GM12878 (cell line): ENCODE measurements at regions not wholly inside any gene's neighbourhood (a gene's known extent, or its start where the extent isn't known, plus 50 kb on each side); places are given as distances from the start of the nearest gene placed in this dataset.

Source experiments
- ATAC-seq: fragments of 200-7000 bp; cut with Tn5 transposase; 3 replicates; pipeline ENCODE4 v1.9.1; 2020; ENCODE audit warnings: mild to moderate bottlenecking, moderate library complexity
- BruUV-seq: library from RNA; stranded (reverse); fragments of 400-500 nt; replicated peaks from 2 replicates; lab custom pipeline; 2021; lab: Mats Ljungman, UMichigan
- CTCF ChIA-PET: fragments of 300-600 bp; sonication (Branson Sonifier 250); formaldehyde crosslinking; extraction: SDS; loops from one replicate; lab custom pipeline; 2021; ENCODE audit warnings: inconsistent platforms; lab: Yijun Ruan, JAX
- POLR2A ChIA-PET: fragments of 350-600 bp; formaldehyde crosslinking; extraction: SDS; loops from one replicate; lab custom pipeline; 2021; ENCODE audit warnings: inconsistent platforms; lab: Charles Lee
- RAD21 ChIA-PET: fragments of 300-600 bp; sonication (Branson Sonifier 250); formaldehyde crosslinking; loops from one replicate; lab custom pipeline; 2023; ENCODE audit warnings: antibody characterized with exemption; ENCODE audit not compliant: unreplicated experiment; lab: Charles Lee
- SMC1A ChIA-PET: fragments of 300-600 bp; sonication (Branson Sonifier 250); formaldehyde crosslinking; loops from one replicate; lab custom pipeline; 2023; ENCODE audit not compliant: unreplicated experiment, uncharacterized antibody; lab: Charles Lee
- DNase-seq: peaks from one replicate; pipeline ENCODE4 v3.0.0-alpha.2; 2011; ENCODE audit warnings: low read depth, low spot score
- FAIRE-seq: peaks from 3 replicates; lab custom pipeline; 2011; peaks lifted over from hg19 to GRCh38; lab: Jason Lieb, UNC
- H2AFZ ChIP-seq: 2 replicates; pipeline ENCODE4 v1.6.0; 2011; ENCODE audit warnings: low read depth, low read length, control low read depth; ENCODE audit not compliant: control insufficient read depth
- H3K27ac ChIP-seq: 2 replicates; pipeline ENCODE4 v1.5.1; 2011; ENCODE audit warnings: control low read depth; ENCODE audit not compliant: control insufficient read depth, insufficient read depth
- H3K27me3 ChIP-seq, 2 experiments: replicated peaks in 1 of 2; 2 replicates each; pipeline versions ENCODE4 v1.6.0 to v1.6.1; 2011; ENCODE audit warnings: low read length in 1 of 2; ENCODE audit not compliant: control insufficient read depth in 2 of 2, insufficient read depth in 2 of 2
- H3K36me3 ChIP-seq, 2 experiments: 2 replicates each; pipeline ENCODE4 v1.5.1; 2011; ENCODE audit warnings: low read length in 1 of 2; ENCODE audit not compliant: control insufficient read depth in 2 of 2, insufficient read depth in 2 of 2
- H3K4me1 ChIP-seq: 2 replicates; pipeline ENCODE4 v1.6.1; 2011; ENCODE audit warnings: mild to moderate bottlenecking, low read length, moderate library complexity, mixed read lengths; ENCODE audit not compliant: control insufficient read depth, insufficient read depth
- H3K4me2 ChIP-seq: 2 replicates; pipeline ENCODE4 v1.6.0; 2011; ENCODE audit warnings: control low read depth; ENCODE audit not compliant: control insufficient read depth, insufficient read depth
- H3K4me3 ChIP-seq: fragments of 200-600 bp; sonication (generic); 2 replicates; pipeline ENCODE4 v1.5.1; 2016
- H3K79me2 ChIP-seq: 2 replicates; pipeline ENCODE4 v1.6.0; 2011; ENCODE audit warnings: low read length; ENCODE audit not compliant: control insufficient read depth, insufficient read depth
- H3K9ac ChIP-seq: 2 replicates; pipeline ENCODE4 v1.8.0; 2011; ENCODE audit warnings: low read length, control low read depth, mixed read lengths; ENCODE audit not compliant: control insufficient read depth, insufficient read depth
- H3K9me3 ChIP-seq: replicated peaks from 3 replicates; pipeline ENCODE4 v1.5.1; 2011; ENCODE audit warnings: mild to moderate bottlenecking, low read length; ENCODE audit not compliant: control insufficient read depth, insufficient read depth
- H4K20me1 ChIP-seq: 2 replicates; pipeline ENCODE4 v1.6.0; 2011; ENCODE audit not compliant: control insufficient read depth, insufficient read depth
- ATF7 ChIP-seq: fragments of 450-650 bp; IDR thresholded peaks from 2 replicates; pipeline ENCODE4 v1.6.1; 2016; ENCODE audit warnings: low read depth, mild to moderate bottlenecking
- CEBPZ ChIP-seq: fragments of 150-350 bp; IDR thresholded peaks from 2 replicates; pipeline ENCODE4 v1.6.1; 2016; ENCODE audit warnings: low read depth, low read length
- CHD4 ChIP-seq: fragments of 200-600 bp; sonication (generic); IDR thresholded peaks from 2 replicates; pipeline ENCODE4 v1.6.1; 2016; ENCODE audit warnings: mild to moderate bottlenecking
- CTCF ChIP-seq, 3 experiments: IDR thresholded peaks in 2 of 3; conservative IDR thresholded peaks in 1 of 3; 2 replicates each; pipeline ENCODE4 v1.5.1; 2011; ENCODE audit warnings: low read depth in 3 of 3, low read length in 3 of 3, mild to moderate bottlenecking in 3 of 3, control low read depth in 2 of 3, moderate library complexity in 2 of 3, inconsistent platforms in 1 of 3, mixed read lengths in 1 of 3; ENCODE audit not compliant: control insufficient read depth in 2 of 3, insufficient read depth in 1 of 3; ENCODE audit errors: extremely low read depth in 1 of 3
- CUX1 ChIP-seq: IDR thresholded peaks from 2 replicates; pipeline ENCODE4 v1.6.1; 2012; ENCODE audit warnings: improper control_type of control experiment, low read depth, low read length; ENCODE audit not compliant: insufficient replicate concordance
- GABPA ChIP-seq: IDR thresholded peaks from 2 replicates; pipeline ENCODE4 v1.6.1; 2014; ENCODE audit warnings: antibody characterized with exemption, low read depth, mild to moderate bottlenecking, inconsistent platforms
- NRF1 ChIP-seq: conservative IDR thresholded peaks from 2 replicates; pipeline ENCODE4 v1.6.1; 2011; ENCODE audit warnings: mild to moderate bottlenecking, low read depth, low read length, improper control_type of control experiment
- POLR2AphosphoS2 ChIP-seq: IDR thresholded peaks from 2 replicates; pipeline ENCODE4 v1.6.1; 2011; ENCODE audit warnings: low read depth, mild to moderate bottlenecking, low read length, improper control_type of control experiment, moderate library complexity
- SRF ChIP-seq, 2 experiments: IDR thresholded peaks; 2 replicates each; pipeline ENCODE4 v1.6.1; 2011; ENCODE audit warnings: low read depth in 2 of 2, low read length in 2 of 2, mild to moderate bottlenecking in 1 of 2, moderate library complexity in 1 of 2
- SUPT20H ChIP-seq: IDR thresholded peaks from 2 replicates; pipeline ENCODE4 v1.6.1; 2011; ENCODE audit warnings: low read depth, mild to moderate bottlenecking, low read length, moderate library complexity, borderline replicate concordance; ENCODE audit not compliant: control insufficient read depth
- SUZ12 ChIP-seq: fragments of 200-600 bp; sonication (generic); IDR thresholded peaks from one replicate; pipeline ENCODE4 v1.6.1; 2018; ENCODE audit warnings: antibody characterized with exemption, mild to moderate bottlenecking; ENCODE audit not compliant: unreplicated experiment
- YY1 ChIP-seq: IDR thresholded peaks from 2 replicates; pipeline ENCODE4 v1.6.1; 2011; ENCODE audit warnings: low read depth, mild to moderate bottlenecking, low read length
- ZSCAN29 ChIP-seq: fragments of 450-650 bp; IDR thresholded peaks from 2 replicates; pipeline ENCODE4 v1.6.1; 2017; ENCODE audit warnings: mild to moderate bottlenecking, moderate library complexity
- WGBS: methylation state at CpG from one replicate; pipeline ENCODE4 v1.1.6; 2016; ENCODE audit warnings: low lambda C conversion rate; ENCODE audit not compliant: insufficient replicate concordance, insufficient coverage; ENCODE audit errors: missing lambda C conversion rate; 5-methylcytosine and 5-hydroxymethylcytosine counted together
- in situ Hi-C: fragments of 300-500 bp; cut with MboI; formaldehyde crosslinking; loops from 9 replicates; pipeline ENCODE4 v1.14.3; 2018; ENCODE audit warnings: mixed read lengths
- intact Hi-C: fragments of 100-400 bp; cut with micrococcal nuclease; formaldehyde crosslinking; loops from one replicate; pipeline ENCODE4 v1.14.2; 2022; ENCODE audit not compliant: unreplicated experiment

GRCh38 chr16:9261376-9261775, 169.9 kb downstream of the HAPSTR1 start:
- no peak overlapping the region for H2AFZ ChIP-seq
- WGBS, result 18% methylated on average over 5 of the region's 5 CpGs
- no peaks in the 10 kb centered on the region for H3K4me1 ChIP-seq
- BruUV-seq, result no TSS peak
- FAIRE-seq (no peak), DNase-seq (no peak), ATAC-seq (no peak)
- POLR2A ChIA-PET, result no interaction called here
- intact Hi-C loops (no loop called here), in situ Hi-C loops (no loop called here)
- no peaks in the 10 kb centered on the region for H3K79me2 ChIP-seq
- H3K27me3 ChIP-seq, result no peaks in the 10 kb centered on the region; a peak in 2 of 4 replicates
- SMC1A ChIA-PET, result no interaction called here
- H3K9me3 ChIP-seq, result no peaks in the 10 kb centered on the region
- no peak overlapping the region for H3K4me2 ChIP-seq
- no peaks in the 10 kb centered on the region for H3K36me3 ChIP-seq
- no peak overlapping the region for H3K9ac ChIP-seq
- no peaks in the 10 kb centered on the region for H4K20me1 ChIP-seq
- H3K4me3 ChIP-seq, result no peak overlapping the region
- RAD21 ChIA-PET, result no interaction called here
- no peak overlapping the region for H3K27ac ChIP-seq
- CTCF ChIA-PET, result no interaction called here
- TF ChIP-seq YY1 (no peak), POLR2AphosphoS2 (no peak), CHD4 (no peak), CEBPZ (no peak), SUZ12 (no peak), NRF1 (no peak), ATF7 (no peak), SUPT20H (no peak), SRF (IDR thresholded peaks at IDR 0.05; ENCODE audit: low read depth in 2 of 2, low read length in 2 of 2) (no peak), CTCF (IDR thresholded peaks at IDR 0.05 in 2 of 3, conservative IDR thresholded peaks at IDR 0.05 in 1 of 3; ENCODE audit: control insufficient read depth in 2 of 3, extremely low read depth in 1 of 3, insufficient read depth in 1 of 3, low read depth in 3 of 3, low read length in 3 of 3) (no peak), ZSCAN29 (no peak), GABPA (no peak), CUX1 (no peak)
